Caki2 (cell line): ENCODE measurements at regions not wholly inside any gene's neighbourhood (a gene's known extent, or its start where the extent isn't known, plus 50 kb on each side); places are given as distances from the start of the nearest gene placed in this dataset.
A peak's percentile ranks its signal among the peaks of the same experiment; 100 is the strongest.

Experiments
- DNase-seq: peaks from one replicate; pipeline ENCODE4 v3.0.0-alpha.2; 2015; ENCODE audit warnings: low read depth
- in situ Hi-C: cut with HindIII; loops from 2 replicates; pipeline ENCODE4 v1.10.0; 2016; ENCODE audit warnings: low sequenced_read_pairs, low pct_unique_long_range_greater_than_20kb, mixed read lengths

DNA sequence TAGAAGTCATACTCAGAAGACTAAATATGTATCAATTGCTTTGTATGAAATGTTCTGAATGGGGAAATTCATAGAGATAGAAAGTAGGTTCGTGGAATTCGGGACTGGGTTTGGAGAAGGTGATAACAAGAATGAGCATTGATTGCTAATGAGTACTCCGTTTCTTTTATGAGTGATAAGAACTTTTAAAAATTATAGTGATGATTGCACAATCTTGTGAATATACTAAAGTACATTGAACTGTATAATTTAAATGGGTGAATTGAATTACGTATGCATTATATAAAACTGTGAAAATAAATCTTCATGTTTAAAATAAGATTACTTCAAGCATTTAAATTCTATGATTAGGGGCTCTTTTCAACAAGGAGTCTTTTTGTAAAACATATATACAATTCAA lies 425.6 kb upstream of the NCAM2 start:
- in situ Hi-C loops, result no loop called here
- no peak for DNase-seq

DNA sequence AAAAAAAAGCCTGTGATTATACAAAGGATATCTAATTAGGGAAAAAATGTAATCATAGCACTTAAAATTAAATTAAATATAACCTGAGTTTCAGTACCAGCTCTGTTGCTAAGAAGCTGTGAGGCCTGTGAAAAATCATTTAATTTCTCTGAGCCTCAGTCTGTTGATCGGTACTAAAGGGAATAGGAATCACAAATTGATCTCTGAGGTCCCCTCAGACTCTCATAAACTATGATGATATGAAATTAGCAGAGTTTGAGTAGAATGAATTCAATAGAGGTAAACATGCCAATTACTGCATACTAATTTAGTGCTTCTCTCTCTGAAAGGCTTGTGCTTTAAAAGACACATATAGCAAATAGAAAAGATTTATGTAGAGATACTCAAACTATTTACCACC lies 416.8 kb upstream of the NCAM2 start:
- in situ Hi-C loops, result no loop called here
- DNase-seq, result no peak

DNA sequence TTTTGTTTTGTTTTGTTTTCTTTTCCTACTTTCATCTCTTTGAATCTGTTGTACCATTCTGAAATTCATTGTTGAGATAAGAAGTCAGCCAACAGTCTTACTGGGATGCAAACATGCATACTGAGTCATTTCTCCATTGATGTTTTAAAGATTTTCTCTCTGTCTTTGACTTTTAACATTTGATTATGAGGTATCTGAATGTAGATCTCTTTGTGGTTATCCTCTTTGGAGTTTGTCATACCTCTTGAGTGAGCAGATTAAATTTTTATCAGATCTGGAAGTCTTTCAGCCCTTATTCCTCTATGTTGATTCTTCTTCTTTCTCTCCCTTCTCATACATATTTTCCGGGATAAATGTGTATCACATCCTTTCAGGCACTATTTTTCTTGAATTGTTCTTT lies 406.9 kb upstream of the NCAM2 start:
- in situ Hi-C loops, result no loop called here
- peak; percentile 21 for DNase-seq

DNA sequence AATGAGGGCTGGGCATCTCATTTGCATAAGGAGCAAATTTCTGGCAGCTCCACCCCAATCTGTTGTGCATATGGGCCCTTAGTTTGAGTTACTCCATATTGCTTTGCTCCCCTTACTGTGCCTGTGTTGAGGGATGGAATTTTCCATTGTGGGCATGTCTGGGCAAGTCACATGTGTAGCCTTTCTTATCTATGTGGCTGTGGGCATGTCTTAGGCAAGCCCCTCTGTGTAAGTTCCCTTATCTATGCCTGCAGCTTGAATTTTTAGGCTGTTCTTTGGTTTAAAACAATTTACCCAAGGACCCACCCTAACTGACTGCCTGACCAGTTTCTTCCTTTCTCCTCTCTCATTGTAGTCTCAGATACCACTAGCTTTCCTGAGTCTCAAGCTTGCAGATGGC lies 405.7 kb upstream of the NCAM2 start:
- in situ Hi-C loops, result no loop called here
- no peak for DNase-seq

DNA sequence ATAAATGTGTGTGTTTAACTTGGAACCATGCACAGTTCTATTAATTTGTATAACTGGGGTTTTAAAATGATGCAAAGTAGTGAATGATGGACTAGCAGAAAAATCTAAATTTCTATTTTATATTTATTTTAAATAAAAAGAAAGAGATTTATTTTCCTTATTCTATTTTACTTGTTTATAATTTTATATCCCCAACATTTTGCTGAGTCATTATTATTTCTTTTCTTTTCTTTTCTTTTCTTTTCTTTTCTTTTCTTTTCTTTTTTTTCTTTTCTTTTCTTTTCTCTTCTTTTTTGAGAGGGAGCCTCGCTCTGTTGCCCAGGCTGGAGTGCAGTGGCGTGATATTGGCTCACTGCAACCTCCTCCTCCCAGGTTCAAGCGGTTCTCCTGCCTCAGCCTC lies 395.0 kb upstream of the NCAM2 start:
- DNase-seq, result no peak
- in situ Hi-C loops, result no loop called here

DNA sequence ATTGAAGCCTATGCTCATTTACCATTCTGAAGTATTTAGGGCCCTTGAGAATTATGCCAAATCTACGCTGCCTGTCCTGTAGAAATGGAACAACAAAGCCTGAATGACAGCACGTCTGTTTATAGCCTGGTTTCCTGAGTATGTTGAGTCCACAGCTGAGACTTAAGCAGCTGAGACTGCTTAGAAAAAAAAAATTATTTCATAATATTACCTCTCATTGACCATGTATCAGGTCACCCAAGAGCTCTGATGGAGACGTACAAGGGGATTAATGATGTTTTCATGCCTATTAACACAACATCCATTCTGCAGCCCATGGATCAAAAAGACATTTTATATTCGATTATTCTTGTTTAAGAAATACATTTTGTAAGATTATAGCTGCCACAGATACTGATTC lies 387.2 kb upstream of the NCAM2 start:
- DNase-seq, result no peak
- in situ Hi-C loops, result no loop called here

DNA sequence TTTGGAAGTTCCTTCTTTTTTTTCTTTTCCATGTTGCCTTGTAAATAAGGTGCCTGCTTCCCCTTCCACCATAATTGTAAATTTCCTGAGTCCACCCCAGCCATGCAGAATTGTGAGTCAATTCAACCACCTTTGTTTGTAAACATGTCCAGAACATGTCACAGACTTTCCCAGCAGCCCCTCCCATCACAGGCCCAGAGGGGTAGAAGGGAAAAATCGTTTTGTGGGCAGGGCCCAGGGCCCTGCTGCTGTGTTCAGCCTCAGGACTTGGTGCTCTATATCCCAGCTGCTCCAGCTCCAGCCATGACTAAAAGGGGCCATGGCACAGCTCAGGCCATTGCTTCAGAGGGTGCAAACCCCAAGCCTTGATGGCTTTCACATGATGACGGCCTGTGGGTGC lies 384.6 kb upstream of the NCAM2 start:
- in situ Hi-C loops, result no loop called here
- no peak for DNase-seq

DNA sequence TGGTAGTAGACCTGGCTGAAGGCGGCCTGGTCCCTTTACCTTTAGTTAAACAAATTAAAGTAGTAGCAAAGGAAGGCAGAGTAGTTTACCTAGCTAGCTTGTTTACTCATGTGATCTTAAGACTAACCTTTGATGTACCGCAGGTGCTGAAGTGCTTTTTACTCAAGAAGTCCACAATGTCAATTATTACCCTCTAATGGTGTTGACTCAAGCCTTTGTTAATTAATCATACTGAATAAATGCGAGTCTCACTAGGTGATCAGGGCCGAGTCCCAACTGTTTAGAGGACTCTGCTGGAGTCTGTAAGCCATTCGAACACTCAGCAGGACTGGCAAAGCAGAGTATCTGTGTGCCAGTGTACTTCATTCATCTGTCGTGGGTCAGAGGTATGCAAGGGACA lies 381.1 kb upstream of the NCAM2 start:
- no peak for DNase-seq
- in situ Hi-C loops, result no loop called here

DNA sequence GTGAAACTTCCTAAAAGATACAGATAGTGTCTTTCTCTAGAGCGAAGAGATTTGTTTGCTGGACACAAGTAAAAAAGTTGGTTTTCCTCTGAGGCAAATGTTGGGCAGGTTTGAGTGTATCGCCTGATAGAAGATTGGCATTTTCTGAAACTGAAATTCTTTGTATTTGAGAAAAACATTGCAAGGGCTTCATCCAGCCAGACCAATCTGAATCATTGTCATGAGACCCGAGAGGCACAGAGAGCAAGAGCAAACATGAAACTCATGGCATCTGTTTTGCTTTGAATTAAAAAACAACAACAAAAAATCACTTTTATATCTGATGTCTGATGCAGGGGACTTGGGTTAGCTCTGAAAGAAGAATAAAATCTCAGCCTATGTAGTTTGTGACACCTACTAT lies 379.3 kb upstream of the NCAM2 start:
- in situ Hi-C loops, result no loop called here

DNA sequence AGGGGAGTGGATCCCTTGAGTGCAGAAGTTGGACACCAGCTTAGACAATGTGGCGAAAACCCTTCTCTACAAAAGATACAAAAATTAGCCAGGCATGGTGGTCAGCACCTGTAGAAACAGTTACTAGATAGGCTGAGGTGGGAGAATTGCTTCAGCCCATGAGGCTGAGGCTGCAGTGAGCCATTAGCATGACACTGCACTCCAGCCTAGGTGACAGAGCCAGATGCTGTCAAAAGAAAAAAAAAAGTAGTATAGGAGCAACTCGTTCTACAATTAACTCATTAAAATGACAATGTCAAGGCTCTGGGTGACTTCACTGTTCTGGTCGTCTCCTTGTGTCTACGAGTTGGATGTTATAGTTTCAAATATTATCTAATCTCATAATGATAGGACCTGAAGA lies 370.6 kb upstream of the NCAM2 start:
- no peak for DNase-seq
- in situ Hi-C loops, result no loop called here

More for the DNA sequence above, 379.3 kb upstream of the NCAM2 start:
- no peak for DNase-seq

DNA sequence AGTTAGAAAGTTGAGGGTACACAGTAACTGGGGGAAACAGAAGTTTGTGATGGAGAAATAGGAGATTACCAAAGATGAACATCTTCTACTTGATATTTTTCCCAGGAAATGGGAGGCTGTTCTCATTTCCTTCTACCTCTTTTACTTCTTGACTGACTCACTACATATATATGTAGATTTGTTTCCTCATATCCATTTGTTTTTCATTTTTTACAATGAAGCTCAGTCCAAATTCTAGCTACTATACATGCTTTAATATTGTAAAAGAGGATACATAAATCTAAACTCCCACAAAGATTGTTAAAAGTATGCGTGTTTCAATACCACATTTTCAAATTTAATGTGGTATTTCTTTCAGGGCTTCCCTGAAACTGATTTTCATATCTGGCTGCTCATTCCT lies 366.6 kb upstream of the NCAM2 start:
- DNase-seq, result no peak
- in situ Hi-C loops, result no loop called here

DNA sequence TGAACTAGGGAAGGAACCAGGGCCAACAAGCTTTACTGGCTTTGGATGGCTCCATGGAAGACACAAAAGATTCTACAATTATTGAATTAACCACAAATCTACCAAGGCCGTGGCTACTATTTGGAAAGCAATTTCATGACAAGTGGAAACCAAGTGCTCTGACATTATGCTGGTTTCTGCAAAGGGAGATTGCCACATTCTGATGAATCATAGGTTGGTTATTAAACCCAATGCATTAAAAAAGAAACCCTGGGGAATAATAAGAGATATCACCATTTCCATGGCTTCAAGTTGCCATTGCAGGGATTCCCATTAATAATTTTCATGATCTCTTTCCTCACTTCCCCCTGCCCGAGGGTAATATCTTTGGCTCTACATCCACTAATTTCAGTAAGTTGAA lies 359.2 kb upstream of the NCAM2 start:
- DNase-seq, result peak; percentile 29
- in situ Hi-C loops, result no loop called here

DNA sequence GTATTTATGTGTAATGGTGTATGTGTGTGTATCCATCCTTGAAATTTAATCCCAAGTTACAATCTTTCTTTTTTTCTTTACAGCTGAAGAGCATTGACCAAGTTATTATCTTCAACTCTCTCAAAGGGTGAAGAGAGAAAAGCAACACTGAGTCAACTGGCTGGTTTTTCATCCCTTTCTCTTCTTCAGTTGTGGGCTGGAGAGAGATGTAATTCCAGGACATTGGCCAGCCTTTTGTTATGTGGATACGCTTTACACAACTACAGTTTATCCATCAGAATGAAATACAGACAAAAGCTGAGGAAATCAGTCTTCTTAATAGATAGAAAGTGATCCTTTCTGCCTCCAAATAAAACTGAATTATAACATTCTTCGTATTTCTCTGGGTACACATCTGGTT lies 357.0 kb upstream of the NCAM2 start:
- in situ Hi-C loops, result no loop called here
- DNase-seq, result no peak

DNA sequence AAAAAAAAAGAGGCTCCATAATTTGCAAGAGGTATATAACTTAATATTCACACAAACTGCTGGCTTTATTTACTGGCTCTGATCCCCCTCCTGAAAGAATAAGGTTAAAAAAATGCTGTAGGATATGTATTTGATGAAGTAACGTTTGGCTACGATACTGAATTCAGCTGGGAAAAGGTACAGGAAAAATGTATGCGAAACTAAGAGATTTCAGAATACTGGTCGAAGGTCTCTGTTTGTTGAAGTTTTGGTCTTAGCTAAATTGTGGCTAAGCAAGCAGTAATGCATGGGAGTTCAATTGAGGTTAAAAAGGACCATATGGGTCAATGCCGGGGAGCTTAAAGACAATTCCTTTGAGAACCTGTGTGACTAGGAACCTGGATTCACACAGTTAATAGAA lies 355.5 kb upstream of the NCAM2 start:
- no peak for DNase-seq
- in situ Hi-C loops, result no loop called here

DNA sequence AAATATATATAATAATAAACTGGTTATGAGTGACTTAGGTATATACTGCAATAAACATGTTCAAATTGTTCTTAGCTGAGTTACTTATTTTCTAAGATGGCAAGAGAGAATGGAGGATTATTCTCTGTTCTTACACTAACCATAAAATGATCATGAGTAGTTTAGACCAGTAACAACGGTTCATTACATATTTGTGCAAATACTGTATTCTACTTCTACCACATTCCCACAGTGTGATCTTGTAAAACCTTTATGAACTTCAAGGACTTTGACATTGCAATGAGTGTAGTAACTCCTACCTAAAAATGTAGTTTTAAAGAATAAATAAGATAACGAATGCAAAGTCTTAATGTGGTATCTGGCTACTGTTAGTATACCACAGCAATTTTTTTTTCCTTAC lies 353.7 kb upstream of the NCAM2 start:
- in situ Hi-C loops, result no loop called here
- DNase-seq, result no peak

DNA sequence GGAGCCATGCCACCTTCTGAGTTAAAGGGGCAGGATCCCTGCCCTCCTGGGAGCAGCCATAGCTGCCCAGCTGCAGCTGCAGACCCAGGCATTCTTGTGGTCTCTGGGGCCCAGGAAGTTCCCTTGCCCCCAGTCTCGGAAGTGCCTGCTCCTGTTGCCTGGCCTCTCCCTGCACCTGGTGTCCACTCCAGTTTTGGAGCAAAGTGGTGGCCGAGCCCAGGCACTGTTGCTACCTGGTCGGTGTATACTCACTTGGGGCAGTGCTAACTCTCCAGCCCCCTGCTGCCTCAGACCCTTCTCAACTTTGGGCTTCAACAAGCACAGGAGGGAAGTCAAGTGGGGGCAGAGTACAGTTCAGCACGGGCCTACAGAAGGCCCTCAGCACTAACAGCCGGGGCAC lies 352.9 kb upstream of the NCAM2 start:
- in situ Hi-C loops, result no loop called here

DNA sequence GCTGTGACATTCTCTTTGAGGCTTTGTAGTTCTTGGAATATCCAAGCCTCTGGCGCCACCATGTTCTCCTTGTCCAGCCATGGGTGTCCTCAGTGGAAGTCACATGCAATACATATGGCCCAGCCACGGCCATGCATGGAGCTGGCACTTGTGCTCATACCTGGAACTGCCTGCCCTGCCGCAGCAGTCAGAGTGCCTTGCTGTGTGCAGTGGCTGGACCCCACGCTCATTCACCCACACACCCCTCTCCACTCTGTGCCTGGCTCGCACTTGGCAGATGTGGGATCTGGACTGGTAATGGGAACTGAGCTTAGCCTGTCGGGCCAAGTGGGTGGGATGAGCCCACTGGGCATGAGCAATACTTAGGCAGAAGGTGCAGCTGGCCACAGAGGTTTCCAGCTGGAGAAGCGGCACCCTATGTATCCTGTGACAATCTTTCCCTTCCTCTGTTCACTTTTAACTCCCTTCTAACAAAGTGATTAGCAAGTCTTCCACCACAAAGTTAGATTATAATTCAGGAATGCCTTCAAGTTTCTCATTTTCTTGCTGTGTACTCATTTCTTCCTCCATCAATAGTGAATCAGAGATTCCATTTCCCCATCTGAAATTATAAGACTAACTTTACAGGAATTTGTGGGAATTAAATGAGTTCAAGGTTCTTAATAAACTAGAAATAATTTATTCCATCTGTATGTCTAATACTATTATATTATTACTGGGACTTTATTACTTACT lies 351.6 kb upstream of the NCAM2 start:
- DNase-seq, result no peak
- in situ Hi-C loops, result no loop called here

More for the DNA sequence above, 352.9 kb upstream of the NCAM2 start:
- no peak for DNase-seq

DNA sequence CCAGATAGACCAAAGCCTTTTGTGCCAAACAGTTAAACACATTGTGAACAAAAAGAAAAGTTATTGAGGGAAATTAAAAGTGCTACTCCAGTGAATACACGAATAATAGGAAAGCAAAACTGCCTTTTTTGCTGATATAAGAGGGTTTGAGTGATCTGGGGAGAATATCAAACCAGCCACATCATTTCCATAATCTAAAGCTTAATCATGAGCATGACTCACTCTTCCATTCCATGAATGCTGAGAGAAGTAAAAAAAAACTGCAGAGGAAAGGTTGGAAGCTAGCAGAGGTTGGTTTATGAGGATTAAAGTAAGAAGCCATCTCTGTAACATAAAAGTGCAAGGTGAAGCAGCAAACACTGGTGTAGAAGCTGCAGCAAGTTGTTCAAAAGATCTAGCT lies 350.6 kb upstream of the NCAM2 start:
- in situ Hi-C loops, result no loop called here
- peak; percentile 38 for DNase-seq

DNA sequence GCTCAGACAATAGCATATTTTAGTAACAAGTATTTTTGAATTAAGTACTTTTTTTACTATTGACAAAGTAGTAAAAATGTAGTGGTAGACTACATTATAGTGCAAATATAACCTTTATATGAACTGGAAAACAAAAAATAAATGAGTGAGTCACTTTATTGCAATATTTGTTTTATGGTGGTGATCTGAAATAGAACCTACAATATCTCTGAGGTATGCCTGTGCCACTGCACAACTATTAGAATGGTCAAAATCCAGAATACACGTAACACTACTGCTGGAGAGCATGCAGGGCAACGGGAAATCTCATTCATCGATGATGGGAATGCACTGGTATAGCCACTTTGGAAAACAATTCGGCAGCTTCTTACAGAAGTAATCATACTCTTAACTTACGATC lies 349.0 kb upstream of the NCAM2 start:
- in situ Hi-C loops, result no loop called here
- no peak for DNase-seq

DNA sequence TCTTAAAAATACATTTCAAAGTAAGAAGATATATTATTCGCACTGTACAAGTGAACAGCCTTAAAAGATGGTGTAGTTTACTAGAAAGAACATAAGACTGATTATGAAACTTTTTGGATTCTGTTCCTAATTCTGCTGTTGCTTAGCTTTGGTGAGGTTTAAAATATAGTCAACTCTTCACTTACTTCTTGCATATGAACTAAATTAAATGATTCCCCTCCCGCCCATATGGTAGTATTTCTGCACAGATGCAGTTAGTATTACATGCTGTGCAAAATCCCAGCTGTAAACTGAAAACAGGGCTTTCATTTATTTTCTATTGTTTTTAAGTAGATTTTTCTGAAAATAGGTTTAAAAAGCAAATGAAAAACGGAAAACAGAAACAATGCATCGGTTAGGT lies 345.4 kb upstream of the NCAM2 start:
- DNase-seq, result no peak
- in situ Hi-C loops, result no loop called here

DNA sequence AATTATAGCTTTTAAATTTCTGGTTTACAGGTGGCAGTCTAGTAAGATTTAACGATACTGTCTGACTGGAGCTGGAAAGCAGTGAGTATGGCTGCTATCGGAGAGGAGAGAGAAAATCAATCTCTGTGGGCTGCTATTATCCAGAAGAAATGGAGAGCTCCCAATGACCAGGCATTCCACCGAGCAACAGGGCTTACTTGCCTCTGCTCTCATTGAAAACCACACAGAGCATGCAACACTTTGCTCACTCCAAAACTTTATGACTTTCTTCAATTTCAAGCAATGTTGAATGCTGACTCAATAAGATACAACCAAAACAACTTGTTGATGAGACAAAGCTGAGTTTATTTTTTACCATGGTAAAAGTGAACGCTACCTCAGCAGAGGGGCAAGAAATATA lies 337.0 kb upstream of the NCAM2 start:
- in situ Hi-C loops, result no loop called here
- no peak for DNase-seq
